Activated gamma-delta T cell (primary cell): ENCODE measurements at regions not wholly inside any gene's neighbourhood (a gene's known extent, or its start where the extent isn't known, plus 50 kb on each side); places are given as distances from the start of the nearest gene placed in this dataset.
"Not testable (repeated sequence)": the region's sequence is repeated elsewhere in the genome, so short reads cannot be mapped to it uniquely, and the experiment has no call there.

Experiments
- DNase-seq: peaks from one replicate; lab custom pipeline; 2025; lab: John Stamatoyannopoulos, UW

GRCh38 chr4:77446601-77447000 lies 159.0 kb upstream of the CXCL13 start:
- DNase-seq, result no peak

GRCh38 chr4:77449171-77449570 lies 156.4 kb upstream of the CXCL13 start:
- DNase-seq, result no peak

- no peak for DNase-seq
Observed at GRCh38 chr4:77450006-77450405, 155.6 kb upstream of the CXCL13 start.

- DNase-seq, result no peak
Observed at GRCh38 chr4:77451530-77451929, 154.1 kb upstream of the CXCL13 start.

- DNase-seq, result not testable (repeated sequence)
Observed at GRCh38 chr4:77452117-77452516, 153.5 kb upstream of the CXCL13 start.

GRCh38 chr4:77453911-77454310 lies 151.7 kb upstream of the CXCL13 start:
- DNase-seq, result no peak

GRCh38 chr4:77454858-77455257 lies 150.8 kb upstream of the CXCL13 start:
- DNase-seq, result no peak

- DNase-seq, result not testable (repeated sequence)
Observed at GRCh38 chr4:77464100-77464499, 141.5 kb upstream of the CXCL13 start.

GRCh38 chr4:77465271-77465670 lies 140.3 kb upstream of the CXCL13 start:
- no peak for DNase-seq

- peak; percentile 4 for DNase-seq
Observed at GRCh38 chr4:77466430-77466829, 139.2 kb upstream of the CXCL13 start.

- no peak for DNase-seq
Observed at GRCh38 chr4:77471821-77472495, 133.7 kb upstream of the CXCL13 start.

GRCh38 chr4:77473509-77473908 lies 132.1 kb upstream of the CXCL13 start:
- no peak for DNase-seq

GRCh38 chr4:77481856-77482255 lies 123.8 kb upstream of the CXCL13 start:
- no peak for DNase-seq

- DNase-seq, result no peak
Observed at GRCh38 chr4:77488882-77489281, 116.7 kb upstream of the CXCL13 start.

GRCh38 chr4:77493120-77493752 lies 112.4 kb upstream of the CXCL13 start:
- DNase-seq, result no peak

GRCh38 chr4:77493829-77494551 lies 111.6 kb upstream of the CXCL13 start:
- no peak for DNase-seq

- no peak for DNase-seq
Observed at GRCh38 chr4:77496457-77496856, 109.2 kb upstream of the CXCL13 start.

GRCh38 chr4:77500801-77501200 lies 104.8 kb upstream of the CXCL13 start:
- DNase-seq, result no peak

GRCh38 chr4:77501240-77501639 lies 104.4 kb upstream of the CXCL13 start:
- no peak for DNase-seq

GRCh38 chr4:77501851-77502250 lies 103.8 kb upstream of the CXCL13 start:
- DNase-seq, result no peak

- DNase-seq, result no peak
Observed at GRCh38 chr4:77504407-77504806, 101.2 kb upstream of the CXCL13 start.

- no peak for DNase-seq
Observed at GRCh38 chr4:77505275-77505957, 100.2 kb upstream of the CXCL13 start.

- no peak for DNase-seq
Observed at GRCh38 chr4:77505958-77506319, 99.7 kb upstream of the CXCL13 start.
